DOHH2 (cell line): ENCODE measurements at regions not wholly inside any gene's neighbourhood (a gene's known extent, or its start where the extent isn't known, plus 50 kb on each side); places are given as distances from the start of the nearest gene placed in this dataset.

ENCODE experiments used
- H3F3A ChIP-seq: fragments of 200-600 bp; sonication (generic), shearing (Covaris generic); 2 replicates; pipeline ENCODE4 v1.6.0; 2016; ENCODE audit warnings: antibody characterized with exemption, mild to moderate bottlenecking; ENCODE audit not compliant: control insufficient read depth, insufficient read depth
- H3K27ac ChIP-seq: fragments of 200-600 bp; sonication (generic); 2 replicates; pipeline ENCODE4 v1.5.1; 2014; ENCODE audit warnings: low read depth, mild to moderate bottlenecking, low read length, moderate library complexity
- H3K27me3 ChIP-seq: fragments of 200-600 bp; sonication (generic); 2 replicates; pipeline ENCODE4 v1.6.1; 2014; ENCODE audit warnings: mild to moderate bottlenecking, low read length, mixed read lengths; ENCODE audit not compliant: control insufficient read depth
- H3K36me3 ChIP-seq: fragments of 200-600 bp; sonication (generic); 2 replicates; pipeline ENCODE4 v1.6.1; 2014; ENCODE audit warnings: mild to moderate bottlenecking, low read length, moderate library complexity, mixed read lengths; ENCODE audit not compliant: control insufficient read depth
- H3K4me1 ChIP-seq: fragments of 200-600 bp; sonication (generic); 2 replicates; pipeline ENCODE4 v1.6.1; 2014; ENCODE audit warnings: mild to moderate bottlenecking, low read length, mixed read lengths; ENCODE audit not compliant: control insufficient read depth
- H3K4me2 ChIP-seq: fragments of 200-600 bp; sonication (generic); 2 replicates; pipeline ENCODE4 v1.6.0; 2014; ENCODE audit warnings: mild to moderate bottlenecking, low read length, moderate library complexity
- H3K4me3 ChIP-seq: fragments of 200-600 bp; sonication (generic); 2 replicates; pipeline ENCODE4 v1.5.1; 2014; ENCODE audit warnings: mild to moderate bottlenecking, low read length, mixed read lengths
- H3K79me2 ChIP-seq: fragments of 200-600 bp; sonication (generic); 2 replicates; pipeline ENCODE4 v1.6.1; 2014; ENCODE audit warnings: mild to moderate bottlenecking, low read length, mixed read lengths; ENCODE audit not compliant: control insufficient read depth
- H3K9me2 ChIP-seq: fragments of 200-600 bp; sonication (generic); replicated peaks from 2 replicates; pipeline ENCODE4 v1.6.1; 2014; ENCODE audit warnings: mild to moderate bottlenecking, low read length, mixed read lengths; ENCODE audit not compliant: control insufficient read depth
- H3K9me3 ChIP-seq: fragments of 200-600 bp; sonication (generic); 2 replicates; pipeline ENCODE4 v1.6.1; 2014; ENCODE audit warnings: antibody characterized with exemption, low read length, mixed read lengths; ENCODE audit not compliant: control insufficient read depth, insufficient read depth
- H4K20me1 ChIP-seq: fragments of 200-600 bp; sonication (generic); 2 replicates; pipeline ENCODE4 v1.6.0; 2014; ENCODE audit warnings: low read depth, mild to moderate bottlenecking, antibody characterized with exemption, low read length, moderate library complexity; ENCODE audit not compliant: control insufficient read depth, insufficient read depth
- CTCF ChIP-seq: fragments of 200-600 bp; sonication (generic); IDR thresholded peaks from one replicate; pipeline ENCODE4 v1.5.1; 2014; ENCODE audit warnings: antibody characterized with exemption, mild to moderate bottlenecking, low read depth, low read length; ENCODE audit not compliant: poor library complexity, severe bottlenecking
- EZH2phosphoT487 ChIP-seq: fragments of 200-600 bp; sonication (generic); IDR thresholded peaks from 2 replicates; pipeline ENCODE4 v1.6.1; 2017; ENCODE audit warnings: borderline replicate concordance, mild to moderate bottlenecking, antibody characterized with exemption, low read length, moderate library complexity, mixed read lengths

- Histone ChIP-seq H3K4me1 (no peaks in the 10 kb centered on the region), H3K36me3 (no peaks in the 10 kb centered on the region), H3K79me2 (no peaks in the 10 kb centered on the region), H3K27me3 (0 out of 2 replicates have a peak, but pooled peaks cover 2% of the 10 kb centered on the region), H3K4me3 (no peak overlapping the region), H3K27ac (no peak overlapping the region), H3K9me3 (no peaks in the 10 kb centered on the region), H3K9me2 (no peaks in the 10 kb centered on the region), H3F3A (no peaks in the 10 kb centered on the region), H3K4me2 (no peak overlapping the region), H4K20me1 (no peaks in the 10 kb centered on the region)
- TF ChIP-seq CTCF = no peak
- no peak for TF ChIP-seq EZH2phosphoT487
Measured at GRCh38 chr12:29081101-29081500, 68.0 kb upstream of the FAR2 start.

GRCh38 chr12:29082522-29082921 is 66.6 kb upstream of the FAR2 start:
- Histone ChIP-seq H4K20me1 (no peaks in the 10 kb centered on the region), H3K4me2 (no peak overlapping the region), H3K9me3 (no peaks in the 10 kb centered on the region), H3K79me2 (no peaks in the 10 kb centered on the region), H3K9me2 (no peaks in the 10 kb centered on the region), H3F3A (no peaks in the 10 kb centered on the region), H3K27me3 (0 out of 2 replicates have a peak, but pooled peaks cover 2% of the 10 kb centered on the region), H3K4me1 (no peaks in the 10 kb centered on the region), H3K27ac (no peak overlapping the region), H3K4me3 (no peak overlapping the region), H3K36me3 (no peaks in the 10 kb centered on the region)
- TF ChIP-seq EZH2phosphoT487 (no peak), CTCF (no peak)

GRCh38 chr12:29086325-29087271 is 62.5 kb upstream of the FAR2 start:
- Histone ChIP-seq H3K27ac (no peak overlapping the region), H3K27me3 (0 out of 2 replicates have a peak, but pooled peaks cover 2% of the 10 kb centered on the region), H3K9me2 (no peaks in the 10 kb centered on the region), H4K20me1 (no peaks in the 10 kb centered on the region), H3K36me3 (no peaks in the 10 kb centered on the region), H3K4me3 (no peak overlapping the region), H3F3A (no peaks in the 10 kb centered on the region), H3K79me2 (no peaks in the 10 kb centered on the region), H3K4me1 (no peaks in the 10 kb centered on the region), H3K9me3 (no peaks in the 10 kb centered on the region), H3K4me2 (no peak overlapping the region)
- TF ChIP-seq EZH2phosphoT487 (no peak), CTCF (no peak)
